D721Med (cell line): ENCODE measurements at regions not wholly inside any gene's neighbourhood (a gene's known extent, or its start where the extent isn't known, plus 50 kb on each side); places are given as distances from the start of the nearest gene placed in this dataset.

ENCODE experiments used
- DNase-seq: peaks from one replicate; pipeline ENCODE4 v3.0.0; 2011; ENCODE audit warnings: low spot score; ENCODE audit not compliant: insufficient read length
- FAIRE-seq: peaks from 2 replicates; lab custom pipeline; 2011; peaks lifted over from hg19 to GRCh38; lab: Jason Lieb, UNC
- TF ChIP-seq, protein P1 (sequence below): IDR thresholded peaks from 2 replicates; pipeline ENCODE4 v1.5.1; 2012; ENCODE audit warnings: mild to moderate bottlenecking, control low read depth; ENCODE audit not compliant: insufficient read depth; ENCODE audit errors: missing control alignments

DNA sequence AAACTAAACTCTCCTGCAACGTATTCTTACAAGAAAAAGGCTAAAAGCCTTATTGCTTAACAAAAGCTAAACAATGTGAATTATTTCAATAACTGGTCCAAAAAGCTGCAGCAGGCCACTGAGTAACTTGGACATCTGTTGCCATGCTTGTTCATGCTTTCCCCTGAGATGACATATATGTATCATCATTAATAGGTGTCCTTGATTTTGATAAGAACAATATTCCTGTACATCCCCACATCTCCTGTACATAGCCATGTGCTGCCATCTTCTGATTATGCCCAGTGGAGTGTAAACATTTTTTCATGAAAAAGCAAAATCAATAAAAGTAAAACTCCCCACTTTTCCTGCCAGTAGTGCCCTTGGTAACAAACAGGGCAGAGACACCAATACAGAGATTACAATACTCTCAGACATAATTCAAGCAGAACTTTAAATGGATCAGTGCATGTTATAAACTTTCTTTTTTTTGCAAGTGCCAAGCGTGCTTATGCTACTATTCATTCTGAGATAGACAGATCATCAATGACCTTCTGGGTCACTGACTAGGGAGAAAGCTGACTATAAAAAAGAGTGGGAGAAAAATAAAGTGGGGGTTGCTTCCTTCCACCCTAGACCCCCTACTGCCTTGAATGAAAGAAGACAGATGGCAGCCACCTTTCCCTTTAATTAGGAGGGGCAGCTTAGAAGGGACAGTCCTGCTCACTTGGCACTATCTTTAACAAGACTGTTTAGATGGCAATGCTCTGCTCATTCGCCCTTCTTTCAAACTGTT lies 205.5 kb upstream of the KLF14 start:
- TF ChIP-seq, protein P1, sequence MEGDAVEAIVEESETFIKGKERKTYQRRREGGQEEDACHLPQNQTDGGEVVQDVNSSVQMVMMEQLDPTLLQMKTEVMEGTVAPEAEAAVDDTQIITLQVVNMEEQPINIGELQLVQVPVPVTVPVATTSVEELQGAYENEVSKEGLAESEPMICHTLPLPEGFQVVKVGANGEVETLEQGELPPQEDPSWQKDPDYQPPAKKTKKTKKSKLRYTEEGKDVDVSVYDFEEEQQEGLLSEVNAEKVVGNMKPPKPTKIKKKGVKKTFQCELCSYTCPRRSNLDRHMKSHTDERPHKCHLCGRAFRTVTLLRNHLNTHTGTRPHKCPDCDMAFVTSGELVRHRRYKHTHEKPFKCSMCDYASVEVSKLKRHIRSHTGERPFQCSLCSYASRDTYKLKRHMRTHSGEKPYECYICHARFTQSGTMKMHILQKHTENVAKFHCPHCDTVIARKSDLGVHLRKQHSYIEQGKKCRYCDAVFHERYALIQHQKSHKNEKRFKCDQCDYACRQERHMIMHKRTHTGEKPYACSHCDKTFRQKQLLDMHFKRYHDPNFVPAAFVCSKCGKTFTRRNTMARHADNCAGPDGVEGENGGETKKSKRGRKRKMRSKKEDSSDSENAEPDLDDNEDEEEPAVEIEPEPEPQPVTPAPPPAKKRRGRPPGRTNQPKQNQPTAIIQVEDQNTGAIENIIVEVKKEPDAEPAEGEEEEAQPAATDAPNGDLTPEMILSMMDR = no peak
- DNase-seq = no peak
- FAIRE-seq = no peak

DNA sequence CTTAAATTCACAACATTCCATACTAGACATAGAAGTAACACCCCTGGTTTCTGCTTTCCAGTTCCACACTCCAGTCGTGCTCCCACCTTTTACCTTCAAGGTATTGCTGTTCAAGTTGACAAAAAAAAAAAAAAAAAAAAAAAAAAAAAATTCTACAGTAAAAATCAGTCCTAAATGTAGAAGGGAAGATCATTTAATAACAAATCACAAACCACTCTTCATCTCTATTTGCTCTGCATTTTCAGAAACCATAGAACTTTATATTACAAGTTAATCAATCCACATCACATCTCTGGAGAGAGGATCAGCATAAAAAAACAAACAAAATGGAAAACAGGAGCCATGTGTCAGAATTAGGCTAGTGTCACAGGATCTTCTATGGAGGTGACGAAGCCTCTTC lies 206.3 kb upstream of the KLF14 start:
- TF ChIP-seq, protein P1 = no peak
- FAIRE-seq (no peak), DNase-seq (no peak)

DNA sequence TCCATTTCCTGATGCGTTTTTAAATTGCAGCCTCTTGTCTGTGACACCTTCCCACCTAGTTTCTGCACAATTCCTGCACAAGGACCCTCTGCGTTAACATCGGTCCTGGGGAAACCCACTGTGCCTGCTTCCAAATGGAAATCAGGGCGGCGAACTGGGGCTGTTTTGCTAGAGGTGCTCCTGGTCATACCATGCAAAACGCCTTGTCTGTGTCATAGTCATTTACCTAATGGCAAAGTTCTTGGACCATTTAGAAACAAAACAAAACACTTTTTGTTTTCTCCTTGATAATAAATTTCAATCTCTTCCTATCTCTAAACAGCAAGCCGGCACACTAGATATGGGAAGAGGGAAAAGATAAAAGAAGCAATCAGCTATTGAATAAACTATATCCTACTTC lies 206.9 kb upstream of the KLF14 start:
- TF ChIP-seq, protein P1 = no peak
- FAIRE-seq (no peak), DNase-seq (no peak)

DNA sequence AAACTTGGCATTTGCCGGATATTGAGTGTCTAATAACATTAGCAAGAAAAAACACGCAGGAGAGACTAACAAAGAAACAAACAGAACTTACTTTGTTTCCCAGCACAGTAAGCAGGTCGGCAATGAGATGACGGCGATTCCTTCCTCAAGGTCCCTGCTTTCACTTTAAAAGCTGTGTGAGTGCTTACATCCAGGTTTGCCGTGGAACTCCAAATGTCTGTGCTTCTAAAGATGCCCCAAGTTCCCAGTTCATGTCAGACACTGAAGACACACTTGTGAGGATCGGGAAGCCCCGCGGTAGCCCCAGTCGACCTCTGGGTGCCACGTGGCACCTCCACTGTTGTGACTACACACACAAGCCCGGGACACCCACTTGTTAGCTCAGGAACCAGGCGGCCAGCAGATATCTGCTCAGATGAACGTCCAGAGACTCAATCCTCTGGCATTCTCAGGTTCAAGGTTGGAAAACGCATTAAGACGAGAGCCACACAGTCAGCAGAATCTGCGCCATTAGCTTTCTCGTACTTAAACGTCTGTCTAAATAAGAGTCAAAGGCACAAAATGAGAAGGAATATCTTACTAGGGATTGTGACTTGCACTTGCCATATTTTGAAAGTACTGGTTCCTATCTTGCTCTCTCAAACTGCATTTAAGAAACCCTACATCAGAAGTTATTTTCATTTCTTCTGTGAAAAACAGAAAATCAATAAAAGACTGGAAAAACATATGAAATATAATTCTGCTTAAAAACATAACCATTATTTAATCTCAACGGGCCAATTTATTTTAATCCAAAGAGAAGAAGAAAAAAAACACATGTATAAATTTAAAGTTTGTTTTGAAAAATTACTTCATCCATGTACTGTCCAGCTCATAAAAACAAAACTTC lies 207.6 kb upstream of the KLF14 start:
- DNase-seq = no peak
- TF ChIP-seq, protein P1 = no peak

DNA sequence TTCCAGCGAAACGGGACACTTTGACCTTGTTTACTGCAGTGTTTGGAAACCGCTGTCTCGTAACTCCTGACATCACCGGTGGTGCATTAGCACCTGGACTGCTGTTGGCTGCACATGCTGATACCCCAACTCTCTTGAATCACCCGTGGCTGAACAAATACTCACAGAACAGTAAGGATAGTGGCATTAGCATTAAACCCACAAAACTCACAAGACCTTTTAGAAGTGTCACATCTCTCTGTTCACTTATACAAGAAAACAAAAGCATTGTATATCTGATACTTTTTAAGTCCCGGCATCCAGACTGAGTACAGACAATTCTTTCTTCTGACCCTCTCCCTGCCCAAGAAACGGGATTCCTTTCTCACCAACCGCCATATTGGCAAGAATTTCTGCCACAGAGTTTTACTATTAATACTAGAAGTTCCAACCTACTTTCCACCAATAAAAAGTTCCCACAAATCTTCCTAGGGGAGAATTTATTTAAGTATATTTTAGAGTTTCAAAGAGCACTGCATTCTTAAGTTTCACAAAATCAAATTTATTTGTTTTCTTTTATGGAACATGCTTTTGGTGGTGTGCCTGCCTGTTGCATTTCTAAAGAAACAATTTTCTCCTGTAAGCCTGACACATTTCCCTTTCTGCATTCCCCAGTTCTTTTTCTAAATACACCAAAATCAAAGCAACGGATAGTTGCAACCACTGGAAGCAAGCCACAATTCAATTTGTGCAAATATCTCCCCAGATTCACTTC lies 208.4 kb upstream of the KLF14 start:
- FAIRE-seq = no peak
- TF ChIP-seq, protein P1 = no peak
- no peak for DNase-seq

More for the DNA sequence above, 207.6 kb upstream of the KLF14 start:
- no peak for FAIRE-seq

DNA sequence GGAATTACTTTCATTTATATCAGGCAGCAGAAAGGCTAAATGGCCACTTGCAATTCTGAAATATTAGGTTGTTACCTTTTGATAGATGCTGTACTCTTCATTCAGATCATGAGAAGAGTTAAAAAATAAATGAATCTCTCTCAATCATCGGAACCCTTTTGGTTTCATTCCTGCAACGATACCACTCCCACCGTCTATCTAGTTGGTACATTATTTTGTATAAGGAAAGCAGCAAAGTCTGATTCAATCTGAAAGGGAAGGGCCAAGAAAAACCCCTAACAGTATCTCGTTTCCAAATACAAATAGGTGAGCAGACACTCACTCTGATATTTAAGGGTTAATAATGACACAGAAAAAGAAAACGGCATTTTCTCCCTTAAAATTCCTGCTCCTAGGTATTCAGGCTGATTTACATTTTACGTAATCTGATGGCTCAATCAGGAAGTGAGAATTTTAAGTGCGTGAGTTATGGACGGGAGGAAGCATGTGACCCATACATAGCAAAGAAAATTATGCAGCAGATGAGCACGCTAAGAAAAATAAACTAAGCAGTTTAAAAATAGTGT lies 209.4 kb upstream of the KLF14 start:
- FAIRE-seq = no peak
- DNase-seq = no peak
- TF ChIP-seq, protein P1 = no peak
